SK-N-SH (cell line): ENCODE measurements at regions not wholly inside any gene's neighbourhood (a gene's known extent, or its start where the extent isn't known, plus 50 kb on each side); places are given as distances from the start of the nearest gene placed in this dataset.

Source experiments
- CTCF ChIA-PET: fragments of 300-600, 350-600 bp; formaldehyde crosslinking; extraction: SDS; loops from one replicate; lab custom pipeline; 2021; lab: Yijun Ruan, JAX
- POLR2A ChIA-PET: fragments of 350-600 bp; sonication (Branson Sonifier 250); formaldehyde crosslinking; extraction: SDS; loops from one replicate; lab custom pipeline; 2020; ENCODE audit warnings: antibody characterized with exemption, inconsistent platforms; lab: Yijun Ruan, JAX
- DNase-seq: peaks from one replicate; pipeline ENCODE4 v3.0.0; 2012
- H2AFZ ChIP-seq: fragments of 200-600 bp; sonication (generic); 2 replicates; pipeline ENCODE4 v1.8.1; 2016; ENCODE audit warnings: antibody characterized with exemption, mild to moderate bottlenecking, low read depth
- H3F3A ChIP-seq: fragments of 200-600 bp; sonication (generic); replicated peaks from 2 replicates; pipeline ENCODE3; 2016; ENCODE audit warnings: antibody characterized with exemption, mild to moderate bottlenecking; ENCODE audit not compliant: insufficient read depth
- H3K27ac ChIP-seq, 2 experiments: fragments of 200-500 bp in 1 of 2; fragments of 200-600 bp in 1 of 2; sonication (Bioruptor generic) in 1 of 2; sonication (generic), shearing (Covaris generic) in 1 of 2; 2 replicates each; pipeline versions ENCODE4 v1.5.1 to v1.6.1; 2014 to 2016; ENCODE audit warnings: low read depth in 2 of 2, inconsistent platforms in 1 of 2, low read length in 1 of 2, mild to moderate bottlenecking in 1 of 2, mixed read lengths in 1 of 2
- H3K27me3 ChIP-seq: fragments of 200-600 bp; sonication (generic), shearing (Covaris generic); 2 replicates; pipeline ENCODE4 v1.6.1; 2016; ENCODE audit warnings: mixed run types; ENCODE audit not compliant: insufficient read depth
- H3K36me3 ChIP-seq, 2 experiments: fragments of 200-500 bp in 1 of 2; fragments of 200-600 bp in 1 of 2; sonication (Bioruptor generic) in 1 of 2; sonication (generic) in 1 of 2; replicated peaks in 1 of 2; 2 replicates each; pipeline versions ENCODE3 to v1.5.1; 2014 to 2016; ENCODE audit warnings: low read length in 1 of 2, mild to moderate bottlenecking in 1 of 2; ENCODE audit not compliant: insufficient read depth in 2 of 2, control insufficient read depth in 1 of 2
- H3K4me1 ChIP-seq, 2 experiments: fragments of 200-500 bp in 1 of 2; fragments of 200-600 bp in 1 of 2; sonication (Bioruptor generic) in 1 of 2; sonication (generic), shearing (Covaris generic) in 1 of 2; 2 replicates each; pipeline versions ENCODE4 v1.5.1 to v1.6.1; 2014 to 2016; ENCODE audit warnings: low read depth in 1 of 2, low read length in 1 of 2, mixed run types in 1 of 2; ENCODE audit not compliant: insufficient read depth in 2 of 2, control insufficient read depth in 1 of 2
- H3K4me2 ChIP-seq: fragments of 200-600 bp; sonication (generic), shearing (Covaris generic); 2 replicates; pipeline ENCODE4 v1.6.1; 2017; ENCODE audit warnings: mixed run types
- H3K4me3 ChIP-seq, 2 experiments: fragments of 200-500 bp in 1 of 2; fragments of 200-600 bp in 1 of 2; sonication (Bioruptor generic) in 1 of 2; sonication (generic), shearing (Covaris generic) in 1 of 2; 2 replicates each; pipeline versions ENCODE4 v1.5.1 to v1.8.1; 2014 to 2016; ENCODE audit warnings: low read depth in 2 of 2, inconsistent platforms in 1 of 2, low read length in 1 of 2, mild to moderate bottlenecking in 1 of 2, mixed read lengths in 1 of 2, moderate library complexity in 1 of 2
- H3K79me2 ChIP-seq: fragments of 200-600 bp; sonication (generic); 2 replicates; pipeline ENCODE4 v1.8.1; 2017; ENCODE audit warnings: mild to moderate bottlenecking; ENCODE audit not compliant: insufficient read depth
- H3K9ac ChIP-seq: fragments of 200-600 bp; sonication (generic); 2 replicates; pipeline ENCODE4 v1.6.1; 2017; ENCODE audit warnings: mixed run types
- H3K9me2 ChIP-seq: fragments of 200-600 bp; sonication (generic); 2 replicates; pipeline ENCODE4 v1.6.1; 2017; ENCODE audit warnings: mixed run types
- H3K9me3 ChIP-seq: fragments of 200-600 bp; sonication (generic); 2 replicates; pipeline ENCODE4 v1.6.1; 2017; ENCODE audit warnings: mixed run types, mild to moderate bottlenecking, moderate library complexity
- H4K20me1 ChIP-seq: fragments of 200-600 bp; sonication (generic); 2 replicates; pipeline ENCODE4 v1.6.1; 2017; ENCODE audit warnings: mild to moderate bottlenecking, mixed run types; ENCODE audit not compliant: insufficient read depth
- CHD2 ChIP-seq: fragments of 150-350 bp; IDR thresholded peaks from 2 replicates; pipeline ENCODE4 v1.6.1; 2018; ENCODE audit warnings: low read length; ENCODE audit not compliant: partially characterized antibody
- EP300 ChIP-seq, 2 experiments: IDR thresholded peaks; 2 replicates each; pipeline versions ENCODE4 v1.4.0 to v1.6.1; 2012; ENCODE audit warnings: borderline replicate concordance in 1 of 2, low read depth in 1 of 2, low read length in 1 of 2
- EZH2phosphoT487 ChIP-seq: fragments of 200-600 bp; sonication (generic); IDR thresholded peaks from 2 replicates; pipeline ENCODE4 v1.6.1; 2017; ENCODE audit warnings: low read depth, mixed run types, mild to moderate bottlenecking, antibody characterized with exemption, moderate library complexity, borderline replicate concordance
- FOSL2 ChIP-seq: IDR thresholded peaks from 2 replicates; pipeline ENCODE4 v1.4.0; 2012; ENCODE audit warnings: low read depth, mild to moderate bottlenecking, moderate library complexity, borderline replicate concordance
- IRF3 ChIP-seq: fragments of 150-350 bp; IDR thresholded peaks from 2 replicates; pipeline ENCODE4 v1.6.1; 2016; ENCODE audit warnings: mild to moderate bottlenecking, low read depth, low read length
- JUND ChIP-seq: IDR thresholded peaks from 2 replicates; pipeline ENCODE4 v1.4.0; 2012
- MXI1 ChIP-seq: IDR thresholded peaks from 2 replicates; pipeline ENCODE4 v1.6.1; 2012; ENCODE audit warnings: mild to moderate bottlenecking, low read depth, low read length, improper control_type of control experiment
- NRF1 ChIP-seq: IDR thresholded peaks from 2 replicates; pipeline ENCODE4 v1.6.1; 2012; ENCODE audit warnings: low read depth, mild to moderate bottlenecking, low read length
- POLR2AphosphoS5 ChIP-seq: IDR thresholded peaks from 2 replicates; pipeline ENCODE4 v1.6.1; 2012; ENCODE audit warnings: low read depth, low read length
- REST ChIP-seq: IDR thresholded peaks from 2 replicates; pipeline ENCODE4 v1.6.1; 2012; ENCODE audit warnings: mild to moderate bottlenecking, low read depth, low read length, moderate library complexity
- RFX5 ChIP-seq: IDR thresholded peaks from 2 replicates; pipeline ENCODE4 v1.6.1; 2012; ENCODE audit warnings: mild to moderate bottlenecking, improper control_type of control experiment, low read length
- RXRA ChIP-seq: IDR thresholded peaks from 2 replicates; pipeline ENCODE4 v1.4.0; 2012; ENCODE audit warnings: low read depth, mild to moderate bottlenecking, borderline replicate concordance
- TCF12 ChIP-seq: IDR thresholded peaks from 2 replicates; pipeline ENCODE4 v1.4.0; 2012
- YY1 ChIP-seq: IDR thresholded peaks from 2 replicates; pipeline ENCODE4 v1.4.0; 2012; ENCODE audit warnings: low read depth, mild to moderate bottlenecking
- WGBS: methylation state at CpG from one replicate; pipeline ENCODE4 v1.1.6; 2017; ENCODE audit warnings: low lambda C conversion rate; 5-methylcytosine and 5-hydroxymethylcytosine counted together
- TF ChIP-seq, protein P1 (sequence below): IDR thresholded peaks from 2 replicates; pipeline ENCODE4 v1.4.0; 2012; ENCODE audit warnings: low read depth
- TF ChIP-seq, protein P2 (sequence below): fragments of 150-350 bp; IDR thresholded peaks from 2 replicates; pipeline ENCODE4 v1.6.1; 2017; ENCODE audit warnings: antibody characterized with exemption, low read length, low read depth, borderline replicate concordance
- TF ChIP-seq, protein P3 (sequence below): fragments of 200-600 bp; sonication (generic); IDR thresholded peaks from 2 replicates; pipeline ENCODE4 v1.6.1; 2017; ENCODE audit warnings: antibody characterized with exemption, mild to moderate bottlenecking, moderate library complexity

- TF ChIP-seq IRF3 (no peak), EZH2phosphoT487 (no peak), TCF12 (no peak), RFX5 (no peak)
- TF ChIP-seq, protein P1, sequence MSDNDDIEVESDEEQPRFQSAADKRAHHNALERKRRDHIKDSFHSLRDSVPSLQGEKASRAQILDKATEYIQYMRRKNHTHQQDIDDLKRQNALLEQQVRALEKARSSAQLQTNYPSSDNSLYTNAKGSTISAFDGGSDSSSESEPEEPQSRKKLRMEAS: no peak
These were observed 84.5 kb upstream of the ITGB1 start (continued) for GRCh38 chr10:33042565-33042964.

- peak; percentile 50 for DNase-seq
- H3K4me2 ChIP-seq: no peak overlapping the region
- ChIA-PET POLR2A (no interaction called here), CTCF (interaction anchor here (0.7 to 2.5 kb wide), 3 partner anchors 25 to 33 kb away, joined by 3 to 7 read pairs (median 3); no protein-coding TSS in a partner anchor)
- H3K9me3 ChIP-seq: no peaks in the 10 kb centered on the region
- TF ChIP-seq, protein P2, sequence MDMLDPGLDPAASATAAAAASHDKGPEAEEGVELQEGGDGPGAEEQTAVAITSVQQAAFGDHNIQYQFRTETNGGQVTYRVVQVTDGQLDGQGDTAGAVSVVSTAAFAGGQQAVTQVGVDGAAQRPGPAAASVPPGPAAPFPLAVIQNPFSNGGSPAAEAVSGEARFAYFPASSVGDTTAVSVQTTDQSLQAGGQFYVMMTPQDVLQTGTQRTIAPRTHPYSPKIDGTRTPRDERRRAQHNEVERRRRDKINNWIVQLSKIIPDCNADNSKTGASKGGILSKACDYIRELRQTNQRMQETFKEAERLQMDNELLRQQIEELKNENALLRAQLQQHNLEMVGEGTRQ: no peak
- TF ChIP-seq EP300 (IDR thresholded peaks at IDR 0.05; ENCODE audit: borderline replicate concordance in 1 of 2, low read depth in 1 of 2, low read length in 1 of 2) (no peak), YY1 (no peak), REST (no peak), CHD2 (no peak), JUND (no peak), NRF1 (no peak), FOSL2 (no peak), MXI1 (no peak), POLR2AphosphoS5 (no peak), RXRA (no peak)
- TF ChIP-seq, protein P3, sequence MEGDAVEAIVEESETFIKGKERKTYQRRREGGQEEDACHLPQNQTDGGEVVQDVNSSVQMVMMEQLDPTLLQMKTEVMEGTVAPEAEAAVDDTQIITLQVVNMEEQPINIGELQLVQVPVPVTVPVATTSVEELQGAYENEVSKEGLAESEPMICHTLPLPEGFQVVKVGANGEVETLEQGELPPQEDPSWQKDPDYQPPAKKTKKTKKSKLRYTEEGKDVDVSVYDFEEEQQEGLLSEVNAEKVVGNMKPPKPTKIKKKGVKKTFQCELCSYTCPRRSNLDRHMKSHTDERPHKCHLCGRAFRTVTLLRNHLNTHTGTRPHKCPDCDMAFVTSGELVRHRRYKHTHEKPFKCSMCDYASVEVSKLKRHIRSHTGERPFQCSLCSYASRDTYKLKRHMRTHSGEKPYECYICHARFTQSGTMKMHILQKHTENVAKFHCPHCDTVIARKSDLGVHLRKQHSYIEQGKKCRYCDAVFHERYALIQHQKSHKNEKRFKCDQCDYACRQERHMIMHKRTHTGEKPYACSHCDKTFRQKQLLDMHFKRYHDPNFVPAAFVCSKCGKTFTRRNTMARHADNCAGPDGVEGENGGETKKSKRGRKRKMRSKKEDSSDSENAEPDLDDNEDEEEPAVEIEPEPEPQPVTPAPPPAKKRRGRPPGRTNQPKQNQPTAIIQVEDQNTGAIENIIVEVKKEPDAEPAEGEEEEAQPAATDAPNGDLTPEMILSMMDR: no peak
- H3K27ac ChIP-seq: no peak overlapping the region
- H3K4me1 ChIP-seq: peaks cover 0 to 8% of the 10 kb centered on the region in 2 experiments; a peak in 1 of 4 replicates
- no peaks in the 10 kb centered on the region for H3K36me3 ChIP-seq
- no peaks in the 10 kb centered on the region for H3K79me2 ChIP-seq
- H2AFZ ChIP-seq: no peak overlapping the region
- no peaks in the 10 kb centered on the region for H4K20me1 ChIP-seq
- H3K27me3 ChIP-seq: no peaks in the 10 kb centered on the region
- no peak overlapping the region for H3K9ac ChIP-seq
- H3K9me2 ChIP-seq: no peaks in the 10 kb centered on the region
- H3F3A ChIP-seq: no peaks in the 10 kb centered on the region
- no peak overlapping the region for H3K4me3 ChIP-seq
- WGBS: 79% methylated on average over 3 of the region's 3 CpGs
These were observed 83.9 kb upstream of the ITGB1 start for GRCh38 chr10:33041783-33042437.
